ENCODE measurements at regions not wholly inside any gene's neighbourhood (a gene's known extent, or its start where the extent isn't known, plus 50 kb on each side); places are given as distances from the start of the nearest gene placed in this dataset.

DNA sequence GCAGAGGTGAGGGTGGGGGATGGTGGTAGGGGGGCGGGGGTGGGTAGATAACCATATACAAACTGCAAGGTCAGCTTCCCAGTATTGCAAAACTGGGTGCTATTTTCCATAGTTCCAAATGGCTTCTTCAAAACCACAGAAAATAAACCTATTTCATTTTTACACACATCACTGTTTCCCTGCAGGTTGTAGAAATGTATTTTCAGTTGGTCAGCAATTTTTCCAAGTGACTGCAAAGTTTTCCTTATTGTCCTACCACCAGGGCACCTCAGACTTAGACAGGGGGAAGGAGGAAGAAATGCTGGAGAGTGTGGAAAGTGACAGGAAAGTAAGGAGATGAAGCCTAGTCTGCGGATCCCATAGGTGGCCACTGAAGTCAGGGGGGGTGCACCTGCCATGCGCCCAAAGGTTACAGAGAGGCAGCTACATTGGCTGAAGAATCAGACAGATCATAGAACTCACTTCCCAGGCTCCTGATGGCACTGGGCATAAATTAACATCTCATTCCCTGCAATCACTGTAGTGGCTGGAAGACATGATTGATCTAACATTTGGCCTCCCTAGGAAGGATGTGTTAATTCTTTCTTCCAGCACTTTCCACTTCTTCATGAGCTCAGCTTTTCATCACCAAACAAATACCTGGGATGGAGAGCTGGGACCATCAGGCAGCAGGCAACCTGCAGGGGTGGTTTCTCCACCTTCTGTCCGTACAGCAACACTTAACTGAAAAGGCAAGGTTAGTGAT, 402.0 kb downstream of the HNRNPD start:
- TF ChIP-seq, protein P1, sequence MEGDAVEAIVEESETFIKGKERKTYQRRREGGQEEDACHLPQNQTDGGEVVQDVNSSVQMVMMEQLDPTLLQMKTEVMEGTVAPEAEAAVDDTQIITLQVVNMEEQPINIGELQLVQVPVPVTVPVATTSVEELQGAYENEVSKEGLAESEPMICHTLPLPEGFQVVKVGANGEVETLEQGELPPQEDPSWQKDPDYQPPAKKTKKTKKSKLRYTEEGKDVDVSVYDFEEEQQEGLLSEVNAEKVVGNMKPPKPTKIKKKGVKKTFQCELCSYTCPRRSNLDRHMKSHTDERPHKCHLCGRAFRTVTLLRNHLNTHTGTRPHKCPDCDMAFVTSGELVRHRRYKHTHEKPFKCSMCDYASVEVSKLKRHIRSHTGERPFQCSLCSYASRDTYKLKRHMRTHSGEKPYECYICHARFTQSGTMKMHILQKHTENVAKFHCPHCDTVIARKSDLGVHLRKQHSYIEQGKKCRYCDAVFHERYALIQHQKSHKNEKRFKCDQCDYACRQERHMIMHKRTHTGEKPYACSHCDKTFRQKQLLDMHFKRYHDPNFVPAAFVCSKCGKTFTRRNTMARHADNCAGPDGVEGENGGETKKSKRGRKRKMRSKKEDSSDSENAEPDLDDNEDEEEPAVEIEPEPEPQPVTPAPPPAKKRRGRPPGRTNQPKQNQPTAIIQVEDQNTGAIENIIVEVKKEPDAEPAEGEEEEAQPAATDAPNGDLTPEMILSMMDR (IDR thresholded peaks at IDR 0.05): no peak
- TF ChIP-seq POLR2A (IDR thresholded peaks at IDR 0.05): no peak
